Peyer's patch (tissue), 4 donors: ENCODE measurements at regions not wholly inside any gene's neighbourhood (a gene's known extent, or its start where the extent isn't known, plus 50 kb on each side); places are given as distances from the start of the nearest gene placed in this dataset.

Experiments used
- CTCF ChIP-seq, 6 experiments: fragments of 450-650 bp in 4 of 6; fragments of 200-600 bp in 2 of 6; sonication (generic) in 1 of 6; IDR thresholded peaks; one replicate each; pipeline ENCODE4 v1.5.1; 2017 to 2019; ENCODE audit warnings: antibody characterized with exemption in 6 of 6, mild to moderate bottlenecking in 3 of 6, moderate library complexity in 1 of 6
- POLR2A ChIP-seq, 2 donors: fragments of 450-650 bp; IDR thresholded peaks; one replicate each; pipeline ENCODE4 v1.5.1; 2017; ENCODE audit warnings: antibody characterized with exemption in 2 of 2, mild to moderate bottlenecking in 2 of 2, moderate library complexity in 2 of 2

GRCh38 chr12:60271816-60272215 is 676.0 kb downstream of the SLC16A7 start:
- TF ChIP-seq POLR2A (IDR thresholded peaks at IDR 0.05): no peak
- no peak for TF ChIP-seq CTCF (IDR thresholded peaks at IDR 0.05)
